GM12878 (cell line): ENCODE measurements at regions not wholly inside any gene's neighbourhood (a gene's known extent, or its start where the extent isn't known, plus 50 kb on each side); places are given as distances from the start of the nearest gene placed in this dataset.

ENCODE experiments used
- ATAC-seq: fragments of 200-7000 bp; cut with Tn5 transposase; 3 replicates; pipeline ENCODE4 v1.9.1; 2020; ENCODE audit warnings: mild to moderate bottlenecking, moderate library complexity
- BruUV-seq: library from RNA; stranded (reverse); fragments of 400-500 nt; replicated peaks from 2 replicates; lab custom pipeline; 2021; lab: Mats Ljungman, UMichigan
- CTCF ChIA-PET: fragments of 300-600 bp; sonication (Branson Sonifier 250); formaldehyde crosslinking; extraction: SDS; loops from one replicate; lab custom pipeline; 2021; ENCODE audit warnings: inconsistent platforms; lab: Yijun Ruan, JAX
- POLR2A ChIA-PET: fragments of 350-600 bp; formaldehyde crosslinking; extraction: SDS; loops from one replicate; lab custom pipeline; 2021; ENCODE audit warnings: inconsistent platforms; lab: Charles Lee
- RAD21 ChIA-PET: fragments of 300-600 bp; sonication (Branson Sonifier 250); formaldehyde crosslinking; loops from one replicate; lab custom pipeline; 2023; ENCODE audit warnings: antibody characterized with exemption; ENCODE audit not compliant: unreplicated experiment; lab: Charles Lee
- SMC1A ChIA-PET: fragments of 300-600 bp; sonication (Branson Sonifier 250); formaldehyde crosslinking; loops from one replicate; lab custom pipeline; 2023; ENCODE audit not compliant: unreplicated experiment, uncharacterized antibody; lab: Charles Lee
- DNase-seq: peaks from one replicate; pipeline ENCODE4 v3.0.0-alpha.2; 2011; ENCODE audit warnings: low read depth, low spot score
- FAIRE-seq: peaks from 3 replicates; lab custom pipeline; 2011; peaks lifted over from hg19 to GRCh38; lab: Jason Lieb, UNC
- H2AFZ ChIP-seq: 2 replicates; pipeline ENCODE4 v1.6.0; 2011; ENCODE audit warnings: low read depth, low read length, control low read depth; ENCODE audit not compliant: control insufficient read depth
- H3K27ac ChIP-seq: 2 replicates; pipeline ENCODE4 v1.5.1; 2011; ENCODE audit warnings: control low read depth; ENCODE audit not compliant: control insufficient read depth, insufficient read depth
- H3K27me3 ChIP-seq, 2 experiments: replicated peaks in 1 of 2; 2 replicates each; pipeline versions ENCODE4 v1.6.0 to v1.6.1; 2011; ENCODE audit warnings: low read length in 1 of 2; ENCODE audit not compliant: control insufficient read depth in 2 of 2, insufficient read depth in 2 of 2
- H3K36me3 ChIP-seq, 2 experiments: 2 replicates each; pipeline ENCODE4 v1.5.1; 2011; ENCODE audit warnings: low read length in 1 of 2; ENCODE audit not compliant: control insufficient read depth in 2 of 2, insufficient read depth in 2 of 2
- H3K4me1 ChIP-seq: 2 replicates; pipeline ENCODE4 v1.6.1; 2011; ENCODE audit warnings: mild to moderate bottlenecking, low read length, moderate library complexity, mixed read lengths; ENCODE audit not compliant: control insufficient read depth, insufficient read depth
- H3K4me2 ChIP-seq: 2 replicates; pipeline ENCODE4 v1.6.0; 2011; ENCODE audit warnings: control low read depth; ENCODE audit not compliant: control insufficient read depth, insufficient read depth
- H3K4me3 ChIP-seq: fragments of 200-600 bp; sonication (generic); 2 replicates; pipeline ENCODE4 v1.5.1; 2016
- H3K79me2 ChIP-seq: 2 replicates; pipeline ENCODE4 v1.6.0; 2011; ENCODE audit warnings: low read length; ENCODE audit not compliant: control insufficient read depth, insufficient read depth
- H3K9ac ChIP-seq: 2 replicates; pipeline ENCODE4 v1.8.0; 2011; ENCODE audit warnings: low read length, control low read depth, mixed read lengths; ENCODE audit not compliant: control insufficient read depth, insufficient read depth
- H3K9me3 ChIP-seq: replicated peaks from 3 replicates; pipeline ENCODE4 v1.5.1; 2011; ENCODE audit warnings: mild to moderate bottlenecking, low read length; ENCODE audit not compliant: control insufficient read depth, insufficient read depth
- H4K20me1 ChIP-seq: 2 replicates; pipeline ENCODE4 v1.6.0; 2011; ENCODE audit not compliant: control insufficient read depth, insufficient read depth
- CHD1 ChIP-seq: IDR thresholded peaks from 2 replicates; pipeline ENCODE4 v1.6.1; 2012; ENCODE audit warnings: low read depth, low read length, improper control_type of control experiment
- CHD4 ChIP-seq: fragments of 200-600 bp; sonication (generic); IDR thresholded peaks from 2 replicates; pipeline ENCODE4 v1.6.1; 2016; ENCODE audit warnings: mild to moderate bottlenecking
- IKZF1 ChIP-seq: fragments of 450-650 bp; conservative IDR thresholded peaks from 2 replicates; pipeline ENCODE4 v1.6.1; 2017; ENCODE audit warnings: antibody characterized with exemption, mild to moderate bottlenecking
- KAT2A ChIP-seq: conservative IDR thresholded peaks from 2 replicates; pipeline ENCODE4 v1.6.1; 2011; ENCODE audit warnings: low read depth, low read length; ENCODE audit not compliant: control insufficient read depth
- RAD51 ChIP-seq: fragments of 450-650 bp; IDR thresholded peaks from 2 replicates; pipeline ENCODE4 v1.6.1; 2016; ENCODE audit warnings: moderate library complexity, mild to moderate bottlenecking, inconsistent platforms
- RELA ChIP-seq: fragments of 450-650 bp; IDR thresholded peaks from 2 replicates; pipeline ENCODE4 v1.8.0; 2014; ENCODE audit warnings: borderline replicate concordance; ENCODE audit not compliant: partially characterized antibody
- SREBF2 ChIP-seq: IDR thresholded peaks from 2 replicates; pipeline ENCODE4 v1.6.1; 2012; ENCODE audit warnings: mild to moderate bottlenecking, low read length
- ZNF207 ChIP-seq: fragments of 450-650 bp; IDR thresholded peaks from 2 replicates; pipeline ENCODE4 v1.6.1; 2014; ENCODE audit warnings: antibody characterized with exemption, mild to moderate bottlenecking, borderline replicate concordance
- ZNF24 ChIP-seq: fragments of 450-650 bp; IDR thresholded peaks from 2 replicates; pipeline ENCODE4 v1.6.1; 2017; ENCODE audit warnings: antibody characterized with exemption, mild to moderate bottlenecking
- ZNF274 ChIP-seq: IDR thresholded peaks from one replicate; pipeline ENCODE4 v1.8.0; 2011; ENCODE audit not compliant: insufficient read length, insufficient read depth
- ZNF384 ChIP-seq: IDR thresholded peaks from 2 replicates; pipeline ENCODE4 v1.6.1; 2012; ENCODE audit warnings: low read depth, mild to moderate bottlenecking, low read length, improper control_type of control experiment, borderline replicate concordance
- WGBS: methylation state at CpG from one replicate; pipeline ENCODE4 v1.1.6; 2016; ENCODE audit warnings: low lambda C conversion rate; ENCODE audit not compliant: insufficient replicate concordance, insufficient coverage; ENCODE audit errors: missing lambda C conversion rate; 5-methylcytosine and 5-hydroxymethylcytosine counted together
- in situ Hi-C: fragments of 300-500 bp; cut with MboI; formaldehyde crosslinking; loops from 9 replicates; pipeline ENCODE4 v1.14.3; 2018; ENCODE audit warnings: mixed read lengths
- intact Hi-C: fragments of 100-400 bp; cut with micrococcal nuclease; formaldehyde crosslinking; loops from one replicate; pipeline ENCODE4 v1.14.2; 2022; ENCODE audit not compliant: unreplicated experiment
- TF ChIP-seq, protein P1 (sequence below): IDR thresholded peaks from 2 replicates; pipeline ENCODE4 v1.6.1; 2012; ENCODE audit warnings: low read depth, low read length, improper control_type of control experiment
- TF ChIP-seq, protein P2 (sequence below): fragments of 450-650 bp; IDR thresholded peaks from 2 replicates; pipeline ENCODE4 v1.6.1; 2017; ENCODE audit warnings: mild to moderate bottlenecking
- TF ChIP-seq, protein P3 (sequence below): fragments of 450-650 bp; IDR thresholded peaks from 2 replicates; pipeline ENCODE4 v1.6.1; 2017; ENCODE audit warnings: borderline replicate concordance

DNA sequence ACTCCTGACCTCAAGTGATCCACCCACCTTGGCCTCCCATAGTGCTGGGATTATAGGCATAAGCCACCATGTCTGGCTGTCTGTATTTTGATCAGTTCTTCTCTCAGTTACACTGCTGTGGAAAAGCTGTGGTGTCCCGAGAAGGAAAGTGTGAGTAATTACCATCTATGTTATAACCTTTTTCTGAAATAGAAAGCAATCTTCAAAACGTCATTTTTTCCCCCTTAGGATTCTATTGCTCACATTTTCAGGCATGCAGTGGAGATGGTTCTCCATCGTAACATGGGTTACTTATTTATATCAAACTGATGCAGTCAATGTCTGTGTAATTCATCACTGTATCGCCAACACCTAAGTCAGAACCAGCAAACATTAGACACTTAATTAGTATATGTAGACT, 103.5 kb upstream of the FAM3C start:
- CTCF ChIA-PET: interaction anchor here (1.6 to 2.2 kb wide), 2 partner anchors 12 to 47 kb away, joined by 5 to 6 read pairs; no protein-coding TSS in a partner anchor

More for the DNA sequence above, 103.5 kb upstream of the FAM3C start:
- FAIRE-seq: peak; percentile 62
- Histone ChIP-seq H3K4me1 (no peaks in the 10 kb centered on the region), H2AFZ (no peak overlapping the region), H3K27me3 (no peaks in the 10 kb centered on the region), H3K36me3 (no peaks in the 10 kb centered on the region), H3K4me2 (no peak overlapping the region), H3K9ac (no peak overlapping the region), H3K27ac (no peak overlapping the region), H3K79me2 (no peaks in the 10 kb centered on the region), H4K20me1 (no peaks in the 10 kb centered on the region)
- POLR2A ChIA-PET: interaction anchor here (0.7 kb wide), 1 partner anchor 112 kb away, joined by 4 read pairs; no protein-coding TSS in a partner anchor
- in situ Hi-C loops: no loop called here
- ATAC-seq: peak; percentile 56
- 43% methylated on average over 4 of the region's 4 CpGs for WGBS
- intact Hi-C loops: loop anchor here (2.0 kb wide), 1 partner anchor 31 kb away; no protein-coding TSS in a partner anchor
- DNase-seq: no peak
- RAD21 ChIA-PET: interaction anchor here (0.7 to 1.3 kb wide), 2 partner anchors 31 to 87 kb away, joined by 3 to 9 read pairs; no protein-coding TSS in a partner anchor
- SMC1A ChIA-PET: interaction anchor here (0.7 to 1.6 kb wide), 5 partner anchors 9 to 102 kb away, joined by 3 to 5 read pairs (median 3); no protein-coding TSS in a partner anchor
- TF ChIP-seq, protein P1, sequence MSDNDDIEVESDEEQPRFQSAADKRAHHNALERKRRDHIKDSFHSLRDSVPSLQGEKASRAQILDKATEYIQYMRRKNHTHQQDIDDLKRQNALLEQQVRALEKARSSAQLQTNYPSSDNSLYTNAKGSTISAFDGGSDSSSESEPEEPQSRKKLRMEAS: no peak
- TF ChIP-seq, protein P2, sequence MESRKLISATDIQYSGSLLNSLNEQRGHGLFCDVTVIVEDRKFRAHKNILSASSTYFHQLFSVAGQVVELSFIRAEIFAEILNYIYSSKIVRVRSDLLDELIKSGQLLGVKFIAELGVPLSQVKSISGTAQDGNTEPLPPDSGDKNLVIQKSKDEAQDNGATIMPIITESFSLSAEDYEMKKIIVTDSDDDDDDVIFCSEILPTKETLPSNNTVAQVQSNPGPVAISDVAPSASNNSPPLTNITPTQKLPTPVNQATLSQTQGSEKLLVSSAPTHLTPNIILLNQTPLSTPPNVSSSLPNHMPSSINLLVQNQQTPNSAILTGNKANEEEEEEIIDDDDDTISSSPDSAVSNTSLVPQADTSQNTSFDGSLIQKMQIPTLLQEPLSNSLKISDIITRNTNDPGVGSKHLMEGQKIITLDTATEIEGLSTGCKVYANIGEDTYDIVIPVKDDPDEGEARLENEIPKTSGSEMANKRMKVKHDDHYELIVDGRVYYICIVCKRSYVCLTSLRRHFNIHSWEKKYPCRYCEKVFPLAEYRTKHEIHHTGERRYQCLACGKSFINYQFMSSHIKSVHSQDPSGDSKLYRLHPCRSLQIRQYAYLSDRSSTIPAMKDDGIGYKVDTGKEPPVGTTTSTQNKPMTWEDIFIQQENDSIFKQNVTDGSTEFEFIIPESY: no peak
- no peak for TF ChIP-seq ZNF207
- no peak for TF ChIP-seq KAT2A
- no peak for TF ChIP-seq RAD51
- TF ChIP-seq, protein P3, sequence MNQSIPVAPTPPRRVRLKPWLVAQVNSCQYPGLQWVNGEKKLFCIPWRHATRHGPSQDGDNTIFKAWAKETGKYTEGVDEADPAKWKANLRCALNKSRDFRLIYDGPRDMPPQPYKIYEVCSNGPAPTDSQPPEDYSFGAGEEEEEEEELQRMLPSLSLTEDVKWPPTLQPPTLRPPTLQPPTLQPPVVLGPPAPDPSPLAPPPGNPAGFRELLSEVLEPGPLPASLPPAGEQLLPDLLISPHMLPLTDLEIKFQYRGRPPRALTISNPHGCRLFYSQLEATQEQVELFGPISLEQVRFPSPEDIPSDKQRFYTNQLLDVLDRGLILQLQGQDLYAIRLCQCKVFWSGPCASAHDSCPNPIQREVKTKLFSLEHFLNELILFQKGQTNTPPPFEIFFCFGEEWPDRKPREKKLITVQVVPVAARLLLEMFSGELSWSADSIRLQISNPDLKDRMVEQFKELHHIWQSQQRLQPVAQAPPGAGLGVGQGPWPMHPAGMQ: no peak
- no peak for TF ChIP-seq SREBF2
- TF ChIP-seq ZNF24: no peak
- no peak for TF ChIP-seq CHD1
- no peak for TF ChIP-seq RELA
- no peak for TF ChIP-seq ZNF384
- no peak for TF ChIP-seq CHD4
- TF ChIP-seq IKZF1: no peak
- no peak for TF ChIP-seq ZNF274
- TF ChIP-seq, all 136 proteins: peak for 0
- no TSS peak for BruUV-seq
- Histone ChIP-seq H3K9me3 (no peaks in the 10 kb centered on the region; the same call in 2 of the 3 replicates), H3K4me3 (no peak overlapping the region)
